DND-41 (cell line): ENCODE measurements at regions not wholly inside any gene's neighbourhood (a gene's known extent, or its start where the extent isn't known, plus 50 kb on each side); places are given as distances from the start of the nearest gene placed in this dataset.

ENCODE experiments used
- ATAC-seq: fragments of 200-7000 bp; cut with Tn5 transposase; 3 replicates; pipeline ENCODE4 v1.9.1; 2021; ENCODE audit warnings: low read depth; ENCODE audit not compliant: insufficient read depth
- DNase-seq: peaks from one replicate; pipeline ENCODE4 v3.0.0-alpha.2; 2020
- H2AFZ ChIP-seq: 2 replicates; pipeline ENCODE4 v1.6.0; 2012; ENCODE audit warnings: low read depth, low read length
- H3K27ac ChIP-seq: 2 replicates; pipeline ENCODE4 v1.5.1; 2012; ENCODE audit warnings: low read length, inconsistent platforms
- H3K27me3 ChIP-seq: fragments of 200-600 bp; sonication (generic); 2 replicates; pipeline ENCODE4 v1.6.0; 2012; ENCODE audit warnings: low read length, mild to moderate bottlenecking, inconsistent platforms; ENCODE audit not compliant: insufficient read depth, poor library complexity
- H3K36me3 ChIP-seq: 2 replicates; pipeline ENCODE4 v1.5.1; 2012; ENCODE audit warnings: low read length, inconsistent platforms; ENCODE audit not compliant: insufficient read depth
- H3K4me1 ChIP-seq: 2 replicates; pipeline ENCODE4 v1.5.1; 2012; ENCODE audit warnings: mild to moderate bottlenecking, low read length; ENCODE audit not compliant: insufficient read depth
- H3K4me2 ChIP-seq: 2 replicates; pipeline ENCODE4 v1.6.0; 2012; ENCODE audit warnings: mild to moderate bottlenecking, moderate library complexity, low read length, inconsistent platforms; ENCODE audit not compliant: insufficient read depth
- H3K4me3 ChIP-seq, 2 experiments: fragments of 200-600 bp in 1 of 2; shearing (Covaris generic) in 1 of 2; 2 replicates each; pipeline ENCODE4 v1.5.1; 2012 to 2016; ENCODE audit warnings: inconsistent platforms in 2 of 2, low read length in 2 of 2, mild to moderate bottlenecking in 2 of 2, low read depth in 1 of 2, moderate library complexity in 1 of 2
- H3K79me2 ChIP-seq: 2 replicates; pipeline ENCODE4 v1.6.0; 2012; ENCODE audit warnings: low read length, inconsistent platforms; ENCODE audit not compliant: insufficient read depth
- H3K9ac ChIP-seq: 2 replicates; pipeline ENCODE4 v1.6.0; 2012; ENCODE audit warnings: low read depth, mild to moderate bottlenecking, inconsistent platforms, low read length, moderate library complexity
- H3K9me3 ChIP-seq: 2 replicates; pipeline ENCODE4 v1.5.1; 2012; ENCODE audit warnings: low read length, moderate library complexity, mild to moderate bottlenecking, inconsistent platforms; ENCODE audit not compliant: insufficient read depth, severe bottlenecking
- H4K20me1 ChIP-seq: 2 replicates; pipeline ENCODE4 v1.6.0; 2012; ENCODE audit warnings: low read length; ENCODE audit not compliant: insufficient read depth
- EZH2 ChIP-seq: IDR thresholded peaks from 3 replicates; pipeline ENCODE4 v1.6.1; 2012; ENCODE audit warnings: borderline replicate concordance, low read depth, mild to moderate bottlenecking, moderate library complexity, low read length, inconsistent platforms; ENCODE audit not compliant: severe bottlenecking
- TF ChIP-seq, protein P1 (sequence below): IDR thresholded peaks from 2 replicates; pipeline ENCODE4 v1.5.1; 2012; ENCODE audit warnings: borderline replicate concordance, low read length, moderate library complexity, mild to moderate bottlenecking; ENCODE audit not compliant: poor library complexity, severe bottlenecking; ENCODE audit errors: extremely low read depth

DNA sequence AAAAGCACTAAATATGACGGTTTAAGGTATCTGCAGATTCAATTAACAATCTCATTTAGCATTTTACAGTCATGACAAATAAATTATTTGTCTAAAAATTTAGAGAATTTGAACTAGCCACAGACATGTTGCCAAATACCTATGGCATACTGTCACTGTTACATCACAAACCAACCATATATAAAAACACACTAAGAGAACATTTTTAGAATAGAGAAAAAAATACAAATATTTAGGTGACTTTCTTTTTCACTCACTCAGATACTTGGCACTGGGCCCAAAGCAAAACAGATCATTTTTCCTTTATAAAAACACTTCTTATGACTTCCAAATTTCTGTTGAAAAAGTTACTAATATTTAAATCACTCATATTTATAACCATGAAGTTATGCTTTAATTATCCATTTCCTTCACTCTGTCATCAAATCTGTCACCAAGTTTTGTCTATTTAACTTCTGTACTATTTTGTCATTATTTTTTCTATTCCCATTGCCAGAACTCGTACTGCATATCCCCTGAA is 644.7 kb downstream of the OTOL1 start:
- Histone ChIP-seq H3K9ac (no peak overlapping the region), H4K20me1 (no peaks in the 10 kb centered on the region), H2AFZ (no peak overlapping the region), H3K4me1 (no peaks in the 10 kb centered on the region; the same call in 1 of the 2 replicates), H3K4me2 (no peak overlapping the region), H3K27ac (no peak overlapping the region), H3K27me3 (no peaks in the 10 kb centered on the region), H3K9me3 (no peaks in the 10 kb centered on the region), H3K36me3 (no peaks in the 10 kb centered on the region), H3K79me2 (no peaks in the 10 kb centered on the region), H3K4me3 (no peak overlapping the region)
- DNase-seq (no peak), ATAC-seq (no peak)
- TF ChIP-seq EZH2, result no peak
- TF ChIP-seq, protein P1, sequence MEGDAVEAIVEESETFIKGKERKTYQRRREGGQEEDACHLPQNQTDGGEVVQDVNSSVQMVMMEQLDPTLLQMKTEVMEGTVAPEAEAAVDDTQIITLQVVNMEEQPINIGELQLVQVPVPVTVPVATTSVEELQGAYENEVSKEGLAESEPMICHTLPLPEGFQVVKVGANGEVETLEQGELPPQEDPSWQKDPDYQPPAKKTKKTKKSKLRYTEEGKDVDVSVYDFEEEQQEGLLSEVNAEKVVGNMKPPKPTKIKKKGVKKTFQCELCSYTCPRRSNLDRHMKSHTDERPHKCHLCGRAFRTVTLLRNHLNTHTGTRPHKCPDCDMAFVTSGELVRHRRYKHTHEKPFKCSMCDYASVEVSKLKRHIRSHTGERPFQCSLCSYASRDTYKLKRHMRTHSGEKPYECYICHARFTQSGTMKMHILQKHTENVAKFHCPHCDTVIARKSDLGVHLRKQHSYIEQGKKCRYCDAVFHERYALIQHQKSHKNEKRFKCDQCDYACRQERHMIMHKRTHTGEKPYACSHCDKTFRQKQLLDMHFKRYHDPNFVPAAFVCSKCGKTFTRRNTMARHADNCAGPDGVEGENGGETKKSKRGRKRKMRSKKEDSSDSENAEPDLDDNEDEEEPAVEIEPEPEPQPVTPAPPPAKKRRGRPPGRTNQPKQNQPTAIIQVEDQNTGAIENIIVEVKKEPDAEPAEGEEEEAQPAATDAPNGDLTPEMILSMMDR, result no peak

DNA sequence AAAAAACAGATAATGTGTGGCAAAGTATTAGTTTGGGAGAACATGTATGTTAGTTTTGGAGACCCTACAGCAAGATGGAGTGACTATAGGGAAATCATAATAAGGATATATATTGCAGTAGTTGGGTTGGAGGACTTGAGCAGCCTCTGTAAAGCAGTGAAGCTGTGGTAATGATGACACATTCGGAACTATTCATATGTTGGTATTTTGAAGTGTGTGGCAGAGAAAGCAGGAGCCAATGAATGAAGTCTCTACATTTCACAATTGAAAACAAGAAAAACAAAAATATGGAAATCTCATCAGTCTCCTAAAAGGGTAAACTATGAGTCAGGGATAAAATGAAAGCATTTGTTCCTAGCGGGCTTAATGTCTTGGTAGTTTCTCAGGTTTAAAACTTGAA is 645.9 kb downstream of the OTOL1 start:
- H3K4me2 ChIP-seq, result no peak overlapping the region
- H3K9me3 ChIP-seq, result no peaks in the 10 kb centered on the region
- H3K36me3 ChIP-seq, result no peaks in the 10 kb centered on the region
- no peaks in the 10 kb centered on the region for H3K27me3 ChIP-seq
- H3K9ac ChIP-seq, result no peak overlapping the region
- DNase-seq, result no peak
- TF ChIP-seq, protein P1, result no peak
- TF ChIP-seq EZH2, result no peak
- H3K27ac ChIP-seq, result no peak overlapping the region
- no peaks in the 10 kb centered on the region for H4K20me1 ChIP-seq
- no peaks in the 10 kb centered on the region for H3K4me1 ChIP-seq
- H3K4me3 ChIP-seq, result no peak overlapping the region
- no peak overlapping the region for H2AFZ ChIP-seq
- no peaks in the 10 kb centered on the region for H3K79me2 ChIP-seq
- no peak for ATAC-seq

DNA sequence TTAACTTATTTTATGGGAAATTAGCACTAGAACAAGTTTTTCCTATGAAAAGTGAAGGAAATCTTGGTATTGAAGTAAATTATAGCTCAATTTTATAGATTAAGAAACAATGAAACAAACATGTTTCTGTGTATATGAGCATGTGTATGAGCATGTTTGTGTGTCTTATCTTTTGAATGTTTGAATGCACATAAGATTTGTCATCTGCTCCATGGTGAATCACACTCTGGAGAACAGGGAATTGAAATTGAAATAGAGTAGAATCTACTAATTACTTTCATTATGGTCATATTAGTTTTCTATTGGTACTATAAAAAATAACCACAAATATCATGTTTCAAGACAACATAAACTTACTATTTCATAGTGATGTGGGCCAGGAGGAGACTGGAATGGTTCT is 646.6 kb downstream of the OTOL1 start:
- no peaks in the 10 kb centered on the region for H3K27me3 ChIP-seq
- no peak overlapping the region for H3K9ac ChIP-seq
- TF ChIP-seq, protein P1, result no peak
- no peak for TF ChIP-seq EZH2
- ATAC-seq, result no peak
- H3K79me2 ChIP-seq, result no peaks in the 10 kb centered on the region
- DNase-seq, result no peak
- H3K9me3 ChIP-seq, result no peaks in the 10 kb centered on the region
- no peak overlapping the region for H3K27ac ChIP-seq
- H3K36me3 ChIP-seq, result no peaks in the 10 kb centered on the region
- no peak overlapping the region for H3K4me3 ChIP-seq
- no peak overlapping the region for H2AFZ ChIP-seq
- H3K4me1 ChIP-seq, result peaks cover 6% of the 10 kb centered on the region
- no peaks in the 10 kb centered on the region for H4K20me1 ChIP-seq
- no peak overlapping the region for H3K4me2 ChIP-seq
